Myocyte (in vitro differentiated cells): ENCODE measurements at regions not wholly inside any gene's neighbourhood (a gene's known extent, or its start where the extent isn't known, plus 50 kb on each side); places are given as distances from the start of the nearest gene placed in this dataset.

Experiments used
- DNase-seq: peaks from one replicate; pipeline ENCODE4 v3.0.0-alpha.2; 2012; ENCODE audit warnings: low read depth

DNA sequence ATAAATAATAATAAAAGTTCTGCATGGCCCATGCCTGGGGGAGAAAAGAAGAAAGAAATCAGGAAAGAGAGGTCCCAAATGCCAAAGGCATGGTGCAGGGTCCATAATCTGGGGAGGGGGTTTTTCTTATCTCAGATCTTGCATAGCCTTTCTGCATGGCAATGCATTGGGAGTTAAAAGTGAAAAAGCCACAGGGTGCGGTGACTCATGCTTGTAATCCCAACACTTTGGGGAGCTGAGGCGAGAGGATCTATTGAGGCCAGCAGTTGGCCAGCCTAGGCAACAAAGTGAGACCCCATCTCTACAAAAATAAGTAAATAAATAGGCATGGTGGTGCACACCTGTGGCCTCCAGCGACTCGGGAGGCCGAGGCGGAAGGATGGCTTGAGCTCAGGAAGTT, 76.8 kb upstream of the GATA2 start:
- no peak for DNase-seq

DNA sequence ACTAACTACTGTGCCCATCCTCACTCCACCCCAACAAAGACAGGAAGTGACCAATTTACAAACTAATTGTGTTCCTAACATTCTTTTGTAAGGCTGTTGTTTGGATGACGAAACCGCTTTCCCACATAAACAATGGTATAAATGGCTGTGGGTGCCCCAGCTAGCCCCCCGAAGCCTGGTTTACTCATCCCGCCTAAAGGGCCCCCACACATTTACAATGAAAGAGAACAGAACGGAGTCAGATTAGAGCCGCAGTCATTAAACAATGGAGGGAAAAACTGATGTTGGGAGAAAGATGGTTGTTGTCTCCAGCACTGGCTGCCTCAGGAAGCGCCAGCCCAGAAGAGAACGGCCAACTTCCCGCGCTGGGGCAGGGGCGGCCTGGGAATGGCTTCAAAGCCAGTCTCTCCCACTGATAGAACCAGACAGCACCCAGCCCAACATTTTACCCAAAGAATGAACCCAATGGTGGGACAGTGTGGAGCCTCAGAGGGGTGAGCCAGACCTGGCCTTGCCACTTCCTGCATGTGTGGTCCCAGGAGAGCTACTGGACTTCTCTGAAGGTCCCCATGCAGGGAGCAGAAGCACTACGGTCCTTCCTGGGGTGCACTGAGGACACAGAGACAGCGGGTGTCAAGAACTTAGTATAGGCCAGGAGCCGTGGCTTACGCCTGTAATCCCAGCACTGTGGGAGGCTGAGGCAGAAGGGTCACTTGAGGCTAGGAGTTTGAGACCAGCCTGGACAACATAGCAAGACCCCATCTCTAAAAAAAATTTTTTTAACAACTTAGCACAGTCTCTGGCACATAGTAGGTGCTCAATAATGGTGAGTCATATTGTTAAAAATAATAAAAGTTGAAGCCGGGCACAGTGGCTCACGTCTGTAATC, 75.8 kb upstream of the GATA2 start:
- DNase-seq = no peak

GRCh38 chr3:128567705-128568356, 74.8 kb upstream of the GATA2 start:
- DNase-seq = no peak

- DNase-seq = no peak
Observed at GRCh38 chr3:128567141-128567540, 74.1 kb upstream of the GATA2 start.

- DNase-seq = no peak
Observed at GRCh38 chr3:128563439-128563838, 70.4 kb upstream of the GATA2 start.

- no peak for DNase-seq
Observed at GRCh38 chr3:128561504-128561903, 68.5 kb upstream of the GATA2 start.

GRCh38 chr3:128560768-128561167, 67.8 kb upstream of the GATA2 start:
- DNase-seq = no peak

DNA sequence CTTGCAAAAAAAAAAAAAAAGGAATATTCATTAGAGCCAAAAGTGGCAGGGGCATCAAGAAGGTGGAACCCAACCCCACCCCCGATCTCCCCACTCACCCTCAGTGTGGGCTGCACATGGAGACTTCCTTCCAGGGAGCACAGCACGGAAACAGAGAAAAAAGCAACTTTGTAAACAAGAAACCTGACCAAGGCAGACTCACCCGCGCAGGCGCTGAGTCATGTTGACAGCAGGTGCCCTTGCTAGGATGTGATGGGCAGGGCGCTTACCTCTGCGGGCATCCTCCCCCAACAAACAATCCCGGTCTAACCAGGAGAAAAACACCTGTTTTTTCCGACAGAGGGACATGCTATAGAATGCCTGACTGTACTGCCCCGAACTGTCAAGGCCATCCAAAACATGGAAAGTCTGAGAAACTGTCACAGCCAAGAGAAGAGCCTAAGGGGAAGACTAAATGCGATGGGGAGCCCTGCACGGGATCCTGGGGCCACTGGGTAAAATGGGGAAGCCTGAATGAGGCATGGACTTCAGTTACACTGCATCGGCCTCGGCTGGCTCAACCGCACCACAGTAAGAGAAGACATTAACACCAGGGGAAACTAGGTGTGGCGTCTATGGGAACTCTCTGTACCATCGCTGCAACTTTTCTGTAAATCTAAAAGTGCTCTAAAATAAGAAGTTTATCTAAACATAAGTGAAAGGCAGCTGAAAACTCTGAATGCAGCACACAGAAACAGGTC, 66.7 kb upstream of the GATA2 start:
- peak; percentile 10 for DNase-seq

DNA sequence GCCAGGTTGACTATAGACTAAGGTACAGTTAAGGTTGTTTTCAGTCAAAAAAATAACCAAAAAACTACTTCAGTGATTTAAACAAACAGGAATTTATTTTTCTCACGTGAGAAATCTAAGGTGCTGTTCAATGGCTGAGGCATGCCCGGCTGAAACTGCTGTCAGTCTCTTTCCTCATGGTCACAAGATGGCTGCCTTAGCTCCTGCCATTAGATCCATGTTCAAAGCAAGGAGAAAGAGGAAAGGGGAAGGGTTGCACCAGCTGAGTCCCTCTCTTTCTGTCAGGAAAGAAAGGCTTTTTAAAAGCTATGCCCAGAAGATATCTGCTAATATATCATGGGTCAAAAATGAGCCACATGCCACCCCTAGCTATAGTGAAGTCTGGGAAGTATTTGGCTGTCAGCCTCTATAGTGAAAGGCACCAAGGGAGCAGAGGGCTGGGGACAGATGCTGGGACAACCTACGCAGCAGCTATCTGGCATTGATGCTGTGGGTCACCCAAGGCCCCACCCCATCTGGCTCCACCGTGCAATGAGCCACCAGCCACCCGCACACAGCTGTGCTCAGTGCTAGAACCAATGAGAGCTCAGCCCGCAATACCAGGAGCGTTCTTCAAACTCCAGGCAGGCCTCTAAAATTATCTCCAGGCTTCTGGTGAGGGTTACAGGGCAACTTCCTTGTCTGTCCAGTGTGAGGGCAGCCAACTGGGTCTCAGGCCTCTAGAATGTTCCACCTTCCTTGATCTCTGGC, 64.7 kb upstream of the GATA2 start:
- peak; percentile 34 for DNase-seq

GRCh38 chr3:128556907-128557306, 63.9 kb upstream of the GATA2 start:
- no peak for DNase-seq

DNA sequence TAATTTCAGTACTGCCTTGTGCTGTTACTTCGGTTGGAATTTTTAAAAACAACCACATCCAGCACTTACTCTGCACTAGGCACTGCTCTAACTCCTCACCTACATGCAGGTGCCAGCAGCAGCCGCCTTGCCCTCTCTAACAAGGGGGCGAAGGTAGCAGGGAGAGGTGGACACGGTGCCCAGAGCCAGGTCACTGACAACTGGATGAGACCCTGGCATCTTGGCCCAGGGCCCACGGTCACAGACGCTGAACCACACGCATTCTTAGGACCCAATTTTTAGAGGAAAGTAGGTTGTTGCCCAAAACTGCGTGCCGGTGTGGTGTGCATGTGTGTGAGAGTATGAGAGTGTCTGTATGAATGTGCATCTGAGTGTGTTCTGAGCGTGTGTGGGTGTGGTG, 63.4 kb upstream of the GATA2 start:
- DNase-seq = no peak

- DNase-seq = no peak
Observed at GRCh38 chr3:128555841-128556240, 62.8 kb upstream of the GATA2 start.

- DNase-seq = no peak
Observed at GRCh38 chr3:128555098-128555825, 62.3 kb upstream of the GATA2 start.

DNA sequence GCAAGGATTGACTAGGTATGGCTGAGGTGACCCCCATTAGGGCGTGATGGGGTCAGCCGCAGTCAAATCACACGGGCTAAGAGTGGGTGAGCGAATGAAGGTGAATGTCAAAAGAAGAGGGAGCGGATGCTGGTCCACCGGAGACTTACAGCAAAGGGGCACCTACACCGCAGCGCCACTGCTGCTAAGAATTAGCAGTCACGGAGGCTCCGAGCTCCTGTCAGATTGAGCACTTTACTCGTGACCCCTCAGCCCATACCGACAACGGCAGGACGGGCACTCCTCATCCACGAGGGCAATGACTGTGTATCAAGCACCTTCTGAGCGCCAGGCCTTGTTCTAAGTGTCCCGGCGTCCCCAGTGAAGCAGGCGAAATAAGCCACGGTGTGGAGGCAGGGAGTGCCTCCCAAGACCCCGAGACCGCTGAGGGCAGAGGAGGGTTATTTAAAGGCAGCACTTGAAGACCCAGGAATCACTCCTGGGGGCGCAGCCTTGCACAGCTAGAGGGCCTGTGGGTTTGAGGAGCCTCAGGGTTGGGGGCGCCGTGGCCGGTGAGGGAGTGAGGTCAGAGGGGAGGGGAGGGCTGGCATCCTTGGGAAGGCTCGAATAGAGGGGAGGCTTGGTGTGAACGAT, 61.6 kb upstream of the GATA2 start:
- no peak for DNase-seq

- no peak for DNase-seq
Observed at GRCh38 chr3:128554100-128554464, 61.1 kb upstream of the GATA2 start.

DNA sequence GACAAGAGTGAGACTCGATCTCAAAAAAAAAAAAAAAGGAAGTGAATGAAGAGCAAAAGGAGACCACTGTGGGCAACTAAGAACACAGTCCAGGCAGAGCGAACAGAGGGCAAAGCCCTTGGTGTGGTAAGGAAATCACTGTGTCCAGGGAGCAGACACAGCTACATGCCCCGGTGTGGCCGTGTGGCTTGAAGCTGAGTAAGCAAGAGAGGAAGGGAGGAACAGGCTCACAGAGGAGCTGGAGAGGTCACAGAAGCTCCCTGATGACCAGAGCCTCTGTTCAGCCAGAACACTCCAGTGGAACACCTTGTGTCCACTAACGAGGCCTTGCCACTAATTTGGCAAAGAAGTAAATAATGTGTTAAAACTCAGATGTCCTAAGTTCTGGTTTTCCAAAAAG, 60.6 kb upstream of the GATA2 start:
- DNase-seq = no peak

- DNase-seq = no peak
Observed at GRCh38 chr3:128551867-128552266, 58.9 kb upstream of the GATA2 start.

DNA sequence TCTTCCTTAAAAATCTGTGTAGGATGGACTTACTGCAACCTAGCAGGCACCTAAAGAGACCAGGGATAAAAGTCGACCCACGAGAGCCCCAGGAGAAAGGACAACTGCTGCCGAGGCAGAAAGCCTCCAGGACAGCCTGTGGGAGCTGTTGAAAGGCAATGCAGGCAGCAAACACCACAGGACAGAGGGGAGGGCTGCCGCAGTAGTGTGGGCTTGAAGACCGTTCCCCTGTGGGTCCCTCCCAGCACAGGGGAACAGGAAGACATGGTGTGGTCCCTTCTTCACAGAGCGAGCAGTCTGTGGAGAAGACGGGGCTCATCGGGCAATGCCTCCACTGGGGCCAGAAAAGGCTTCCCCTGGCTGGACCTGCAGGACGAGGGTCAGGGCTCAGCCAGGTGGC, 58.5 kb upstream of the GATA2 start:
- no peak for DNase-seq

DNA sequence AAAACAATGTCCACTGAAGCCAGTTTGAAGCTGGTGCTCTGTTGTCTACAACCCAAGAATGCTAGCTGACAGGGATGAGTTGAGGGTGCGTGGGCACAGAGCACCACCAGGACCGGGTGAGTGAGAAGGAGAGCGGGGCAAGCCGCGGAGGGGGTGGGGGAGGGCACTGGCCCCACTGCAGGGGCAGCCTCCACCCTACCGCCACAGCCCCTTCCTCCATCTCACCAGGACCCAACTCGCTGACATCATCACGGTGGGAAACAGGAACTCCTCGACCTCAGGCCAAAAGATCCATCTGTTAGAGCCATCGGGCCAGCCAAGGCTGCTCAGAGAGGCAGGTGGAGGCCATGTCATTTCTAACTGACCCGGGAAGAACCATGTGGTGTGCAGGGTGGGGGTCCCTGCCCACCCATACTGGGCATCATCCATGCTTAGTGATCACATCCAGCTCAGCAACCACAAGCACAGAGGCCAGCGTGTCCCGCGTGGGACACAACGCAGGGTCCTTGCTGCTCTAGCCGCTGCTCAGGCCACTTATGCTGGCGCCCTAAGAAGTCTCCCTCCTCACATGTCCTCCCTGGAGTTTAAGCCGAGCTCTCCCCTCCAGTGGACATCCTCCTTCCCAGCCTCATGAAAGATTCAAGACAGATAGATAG, 57.6 kb upstream of the GATA2 start:
- DNase-seq = no peak

DNA sequence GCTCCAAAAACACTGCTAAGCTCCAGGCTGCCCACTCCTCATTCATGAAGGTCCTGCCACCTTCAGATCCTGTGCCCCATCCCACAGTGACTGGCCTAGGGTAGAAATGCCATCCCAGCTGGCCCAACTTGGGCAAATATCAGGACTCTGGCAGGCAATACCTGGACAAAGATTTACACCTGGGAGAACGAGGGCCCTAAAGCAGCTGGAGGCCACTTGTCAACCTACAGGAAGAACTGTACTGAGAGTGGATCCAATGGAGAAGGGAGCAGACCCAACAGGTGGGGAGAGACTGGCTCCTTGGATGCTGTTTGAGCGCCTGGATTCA, 57.1 kb upstream of the GATA2 start:
- no peak for DNase-seq
